Spleen (tissue), 11 donors: ENCODE measurements at regions not wholly inside any gene's neighbourhood (a gene's known extent, or its start where the extent isn't known, plus 50 kb on each side); places are given as distances from the start of the nearest gene placed in this dataset.

ENCODE experiments used
- DNase-seq: peaks from one replicate; pipeline ENCODE4 v3.0.0-alpha.2; 2020
- H3K27ac ChIP-seq, 8 donors: fragments of 200-600 bp; sonication (generic) in 7 of 8; 1 replicate in 4 of 8; 2 replicates in 4 of 8; pipeline versions ENCODE4 v1.5.0 to v1.8.0; 2016 to 2021; ENCODE audit warnings: inconsistent platforms in 4 of 8, mild to moderate bottlenecking in 4 of 8, moderate library complexity in 1 of 8
- H3K27me3 ChIP-seq, 7 donors: fragments of 200-600 bp; sonication (generic) in 6 of 7; replicated peaks in 1 of 7; 1 replicate in 4 of 7; 2 replicates in 3 of 7; pipeline versions ENCODE4 v1.5.0 to v1.8.0; 2016 to 2021; ENCODE audit warnings: inconsistent platforms in 3 of 7, mild to moderate bottlenecking in 1 of 7
- H3K36me3 ChIP-seq, 6 donors: fragments of 200-600 bp; sonication (generic) in 5 of 6; 1 replicate in 4 of 6; 2 replicates in 2 of 6; pipeline versions ENCODE4 v1.5.0 to v1.8.0; 2016 to 2021; ENCODE audit warnings: inconsistent platforms in 2 of 6
- H3K4me1 ChIP-seq, 6 donors: fragments of 200-600 bp; sonication (generic) in 5 of 6; 1 replicate in 3 of 6; 2 replicates in 3 of 6; pipeline versions ENCODE4 v1.5.0 to v1.8.0; 2016 to 2021; ENCODE audit warnings: inconsistent platforms in 3 of 6
- H3K4me3 ChIP-seq, 8 donors: fragments of 200-600 bp; sonication (generic) in 7 of 8; 1 replicate in 4 of 8; 2 replicates in 4 of 8; pipeline versions ENCODE4 v1.5.0 to v1.8.0; 2016 to 2021; ENCODE audit warnings: inconsistent platforms in 4 of 8, mild to moderate bottlenecking in 4 of 8, moderate library complexity in 2 of 8
- H3K9me3 ChIP-seq, 8 donors: fragments of 200-600 bp; sonication (generic) in 7 of 8; 1 replicate in 4 of 8; 2 replicates in 4 of 8; pipeline versions ENCODE4 v1.5.0 to v1.8.0; 2016 to 2021; ENCODE audit warnings: inconsistent platforms in 4 of 8
- CTCF ChIP-seq, 11 experiments: fragments of 200-600 bp in 7 of 11; fragments of 450-650 bp in 4 of 11; sonication (generic) in 4 of 11; IDR thresholded peaks in 8 of 11; conservative IDR thresholded peaks in 3 of 11; 1 replicate in 7 of 11; 2 replicates in 4 of 11; pipeline versions ENCODE4 v1.4.0 to v1.8.0; 2016 to 2021; ENCODE audit warnings: antibody characterized with exemption in 11 of 11, inconsistent platforms in 4 of 11, mild to moderate bottlenecking in 1 of 11
- POLR2A ChIP-seq, 3 donors: fragments of 450-650 bp; IDR thresholded peaks; one replicate each; pipeline ENCODE4 v1.5.1; 2017; ENCODE audit warnings: antibody characterized with exemption in 3 of 3, mild to moderate bottlenecking in 1 of 3
- POLR2AphosphoS5 ChIP-seq, 3 donors: sonication (generic); formaldehyde crosslinking; IDR thresholded peaks; one replicate each; pipeline ENCODE4 v1.5.1; 2017; ENCODE audit warnings: antibody characterized with exemption in 3 of 3
- WGBS, 5 donors: extraction: QIAGEN DNeasy Blood & Tissue Kit in 3 of 5; methylation state at CpG; one replicate each; pipeline versions ENCODE4 v1.1.5 to v1.1.7; 2013 to 2018; 5-methylcytosine and 5-hydroxymethylcytosine counted together
- intact Hi-C: fragments of 100-400 bp; cut with DNase I; formaldehyde crosslinking; loops from one replicate; pipeline ENCODE4 v1.15.0; 2023; ENCODE audit warnings: low total_unique reads
- donor health status: healthy with polysubstance abuse.
- donor health status: DM: no; HTN: no; CAD: no; lungs with moderate emphysema.
- donor health status: DM: no; HTN: no; CAD: no.
- donor health status: Bipolar disorder and iron deficiency.
- donor health status: healthy.
- donor health status: DM: no; HTN: no; CAD: no.
- donor health status: DM: yes; HTN: yes; CAD: no.

DNA sequence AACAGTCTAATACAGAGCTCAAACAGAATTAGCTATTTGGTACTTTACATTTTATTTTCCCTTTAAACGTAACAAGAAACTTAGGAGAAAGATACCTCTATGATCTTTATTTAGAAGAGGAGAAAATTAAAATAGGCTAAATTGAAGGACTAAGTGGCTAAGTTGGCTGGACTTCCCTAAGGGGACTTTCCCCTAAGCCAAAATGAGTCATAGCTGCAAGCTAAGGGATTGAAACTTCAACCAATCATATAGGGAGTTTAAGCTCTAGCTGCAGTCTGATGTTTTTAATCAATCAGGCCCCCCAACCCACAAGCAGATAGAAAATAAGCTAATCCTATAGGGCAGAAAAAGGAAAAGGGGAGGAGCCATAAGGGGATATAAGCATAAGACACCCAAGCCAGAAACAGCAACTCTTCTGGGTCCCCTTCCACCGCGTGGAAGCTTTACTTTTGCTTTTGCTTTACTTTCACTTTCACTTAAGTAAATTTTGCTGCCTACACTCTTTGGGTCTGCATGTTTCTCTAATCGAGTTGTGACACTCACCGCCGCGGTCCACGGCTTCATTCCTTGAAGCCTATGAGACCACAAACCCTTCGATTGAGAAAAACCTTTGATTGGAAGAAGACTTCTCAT, 1108.5 kb upstream of the EPHA6 start:
- Histone ChIP-seq H3K9me3 (peaks cover 0 to 23% (median 13%) of the 10 kb centered on the region in 8 donors), H3K4me3 (peak overlapping the region in 7 of 8 donors; percentile 2 to 59 (median 23)), H3K27ac (peak overlapping the region in 5 of 8 donors; percentile 2 to 55 (median 23)), H3K4me1 (no peaks in the 10 kb centered on the region), H3K27me3 (no peaks in the 10 kb centered on the region), H3K36me3 (no peaks in the 10 kb centered on the region)
- intact Hi-C loops = no loop called here
- WGBS, 5 donors = 62 to 78% (median 70%) methylated on average over 9 of the region's 9 CpGs
- no peak for DNase-seq
- TF ChIP-seq POLR2A (IDR thresholded peaks at IDR 0.05) (no peak), POLR2AphosphoS5 (IDR thresholded peaks at IDR 0.05) (no peak), CTCF (IDR thresholded peaks at IDR 0.05 in 8 of 11, conservative IDR thresholded peaks at IDR 0.05 in 3 of 11) (no peak)

DNA sequence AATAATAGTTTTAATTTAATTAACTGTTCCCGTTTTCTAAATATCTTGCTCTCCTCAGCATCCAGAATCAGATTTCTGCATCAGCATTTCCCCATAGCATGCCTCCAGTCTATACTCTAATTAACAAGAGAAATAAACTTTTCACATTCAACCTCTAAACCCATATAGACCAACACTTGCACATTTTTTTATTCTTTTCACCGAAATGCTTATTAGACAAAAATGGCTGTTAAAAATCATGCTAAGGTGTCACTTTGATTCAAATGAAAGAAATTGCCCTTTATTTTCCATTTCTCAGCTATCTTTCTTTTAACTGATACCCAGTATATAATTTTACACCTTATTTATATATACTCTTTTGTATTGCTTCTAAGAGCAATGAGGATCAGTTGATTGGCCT, 1107.1 kb upstream of the EPHA6 start:
- Histone ChIP-seq H3K27me3 (no peaks in the 10 kb centered on the region), H3K9me3 (peaks cover 0 to 23% (median 13%) of the 10 kb centered on the region in 8 donors), H3K36me3 (no peaks in the 10 kb centered on the region), H3K27ac (no peak overlapping the region), H3K4me1 (no peaks in the 10 kb centered on the region), H3K4me3 (no peak overlapping the region)
- no peak for DNase-seq
- intact Hi-C loops = no loop called here
- 81 to 93% (median 90%) methylated on average over 2 of the region's 2 CpGs for WGBS, 5 donors
- no peak for TF ChIP-seq CTCF (IDR thresholded peaks at IDR 0.05 in 8 of 11, conservative IDR thresholded peaks at IDR 0.05 in 3 of 11)
- no peak for TF ChIP-seq POLR2AphosphoS5 (IDR thresholded peaks at IDR 0.05)
- no peak for TF ChIP-seq POLR2A (IDR thresholded peaks at IDR 0.05)

DNA sequence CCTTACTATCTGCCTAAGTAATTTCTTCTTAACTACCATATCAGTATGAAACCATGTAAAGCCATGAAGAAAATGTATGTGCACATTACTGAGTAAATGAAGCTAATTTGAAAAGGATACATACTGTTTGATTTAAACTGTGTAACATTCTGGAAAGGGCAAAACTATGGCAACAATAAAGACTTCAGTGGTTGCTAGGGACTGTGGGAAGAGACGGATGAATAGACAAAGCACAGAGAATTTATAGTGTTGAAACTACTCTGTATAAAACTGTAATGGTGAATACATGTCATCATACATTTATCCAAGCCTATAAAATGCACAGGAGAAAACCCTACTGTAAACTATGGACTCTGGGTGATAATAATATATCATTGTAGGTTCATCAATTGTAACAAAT, 1103.7 kb upstream of the EPHA6 start:
- no peaks in the 10 kb centered on the region for H3K9me3 ChIP-seq
- TF ChIP-seq POLR2AphosphoS5 (IDR thresholded peaks at IDR 0.05) = no peak
- TF ChIP-seq POLR2A (IDR thresholded peaks at IDR 0.05) = no peak
- TF ChIP-seq CTCF (IDR thresholded peaks at IDR 0.05 in 8 of 11, conservative IDR thresholded peaks at IDR 0.05 in 3 of 11) = no peak
- WGBS, 5 donors = 72 to 93% (median 81%) methylated on average over 1 of the region's 1 CpG
- H3K27ac ChIP-seq = no peak overlapping the region
- no peak overlapping the region for H3K4me3 ChIP-seq
- no peak for DNase-seq
- H3K4me1 ChIP-seq = no peaks in the 10 kb centered on the region
- no peaks in the 10 kb centered on the region for H3K27me3 ChIP-seq
- no peaks in the 10 kb centered on the region for H3K36me3 ChIP-seq
- intact Hi-C loops = no loop called here

DNA sequence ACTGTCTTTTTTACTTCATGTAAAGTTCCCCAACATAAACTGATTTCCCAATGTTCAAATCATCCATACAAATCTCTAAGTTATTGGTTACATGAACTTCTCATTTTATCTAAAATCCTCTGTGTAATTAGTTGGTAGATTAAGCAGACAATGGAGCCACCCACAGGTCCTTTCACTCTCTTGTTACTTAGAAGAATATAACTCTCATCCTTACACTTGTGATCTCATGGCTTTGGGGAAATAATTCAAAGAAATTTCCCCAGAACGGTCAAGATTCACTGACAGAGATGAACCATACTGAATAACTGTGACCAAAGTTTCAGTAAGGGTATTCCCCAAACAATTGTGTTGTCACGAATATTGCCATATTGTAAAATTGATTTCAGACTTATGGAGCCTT, 1102.6 kb upstream of the EPHA6 start:
- WGBS, 5 donors = 66 to 87% (median 70%) methylated on average over 2 of the region's 2 CpGs
- intact Hi-C loops = no loop called here

More for the DNA sequence above, 1102.6 kb upstream of the EPHA6 start:
- Histone ChIP-seq H3K4me3 (no peak overlapping the region), H3K27me3 (no peaks in the 10 kb centered on the region), H3K36me3 (no peaks in the 10 kb centered on the region), H3K4me1 (no peaks in the 10 kb centered on the region), H3K9me3 (no peaks in the 10 kb centered on the region), H3K27ac (no peak overlapping the region)
- no peak for DNase-seq
- TF ChIP-seq POLR2AphosphoS5 (IDR thresholded peaks at IDR 0.05) = no peak
- TF ChIP-seq POLR2A (IDR thresholded peaks at IDR 0.05) = no peak
- TF ChIP-seq CTCF (IDR thresholded peaks at IDR 0.05 in 8 of 11, conservative IDR thresholded peaks at IDR 0.05 in 3 of 11) = no peak
